ENCODE measurements at regions not wholly inside any gene's neighbourhood (a gene's known extent, or its start where the extent isn't known, plus 50 kb on each side); places are given as distances from the start of the nearest gene placed in this dataset.

GRCh38 chr2:65611488-65611887 is 179.1 kb upstream of the SPRED2 start:
- TF ChIP-seq CTCF (IDR thresholded peaks at IDR 0.05; ENCODE audit: insufficient read depth, low read depth, low read length) (no peak), EZH2 (IDR thresholded peaks at IDR 0.05; ENCODE audit: insufficient read depth, low read length) (no peak)
